ENCODE measurements at regions not wholly inside any gene's neighbourhood (a gene's known extent, or its start where the extent isn't known, plus 50 kb on each side); places are given as distances from the start of the nearest gene placed in this dataset.

DNA sequence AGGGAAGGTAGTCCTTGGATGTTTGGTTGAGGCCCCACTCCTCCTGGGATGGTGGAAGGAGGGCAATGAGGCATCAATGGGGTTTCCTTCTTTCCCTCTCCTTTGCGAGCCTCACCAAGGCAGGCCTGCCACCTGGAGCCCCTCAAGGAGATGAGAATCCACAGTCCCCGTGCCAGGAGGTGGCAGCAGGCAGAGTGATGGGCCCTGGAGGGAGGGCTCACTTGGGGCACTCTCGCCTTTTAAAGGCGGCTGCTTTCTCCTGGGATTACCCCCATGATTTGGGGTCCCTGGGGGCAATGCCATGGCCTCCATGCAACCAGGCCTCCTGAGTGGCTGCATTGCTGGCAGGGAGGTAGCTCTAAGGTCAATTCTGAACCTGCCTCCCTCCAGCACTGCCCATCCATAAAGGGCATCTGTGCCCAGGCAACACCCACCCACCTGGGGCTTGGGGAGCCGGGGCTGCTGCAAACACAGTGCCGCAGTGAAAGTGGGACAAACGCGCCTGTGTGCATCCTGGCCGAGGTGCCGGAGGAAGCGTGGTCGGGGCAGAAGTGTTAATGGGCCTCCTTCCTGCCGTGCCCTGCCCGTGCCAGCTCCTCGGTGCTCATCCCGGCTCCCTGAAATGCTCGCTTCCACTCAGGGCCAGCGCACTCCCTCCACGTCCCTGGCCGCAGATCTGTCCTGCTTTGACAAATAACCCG lies 55.9 kb downstream of the ZFP36L2 start:
- H3K9ac ChIP-seq (replicated peaks; ENCODE audit: extremely low read depth, insufficient read depth, low read length): no peak overlapping the region
- H3K79me2 ChIP-seq (ENCODE audit: control insufficient read depth, insufficient read depth, low read length): no peaks in the 10 kb centered on the region
- FAIRE-seq: no peak
- POLR2A ChIA-PET: interaction anchor here (1.0 kb wide), 1 partner anchor 48 kb away, joined by 3 read pairs; no protein-coding TSS in a partner anchor
- H3K4me3 ChIP-seq (replicated peaks in 1 of 3; ENCODE audit: insufficient read depth in 1 of 3, low read depth in 1 of 3, low read length in 3 of 3): no peak overlapping the region
- no peaks in the 10 kb centered on the region for H3K9me1 ChIP-seq (replicated peaks; ENCODE audit: control insufficient read depth, extremely low read depth, insufficient read depth, low read length)
- no peaks in the 10 kb centered on the region for H3K9me3 ChIP-seq (replicated peaks; ENCODE audit: control insufficient read depth, insufficient read depth, low read length)
- no peaks in the 10 kb centered on the region for H3K27me3 ChIP-seq (ENCODE audit: control insufficient read depth in 2 of 2, insufficient read depth in 2 of 2, low read length in 2 of 2)
- CTCF ChIA-PET: interaction anchor here (0.6 to 4.9 kb wide), 13 partner anchors 8 to 314 kb away, joined by 3 to 71 read pairs (median 8); partner anchors contain the start of gene ZFP36L2
- H2AFZ ChIP-seq (ENCODE audit: low read depth, low read length): no peak overlapping the region
- intact Hi-C loops (cut with micrococcal nuclease) (no loop called here), dilution Hi-C loops (cut with MboI; ENCODE audit: extremely low pct_ligation_motif_present, low sequenced_read_pairs) (loop anchor here (10.0 kb wide), 1 partner anchor 54 kb away; the partner anchor contains the start of gene ZFP36L2)
- no peak overlapping the region for H3K27ac ChIP-seq (ENCODE audit: insufficient read depth, low read depth, low read length)
- no peaks in the 10 kb centered on the region for H3K36me3 ChIP-seq (ENCODE audit: control insufficient read depth in 2 of 2, extremely low read depth in 1 of 2, insufficient read depth in 2 of 2, low read length in 2 of 2)
- H3K4me2 ChIP-seq (ENCODE audit: insufficient read depth, low read length): no peak overlapping the region
- TF ChIP-seq JUN (IDR thresholded peaks at IDR 0.05; ENCODE audit: borderline replicate concordance, insufficient read depth, insufficient read length, low read depth): no peak
- DNase-seq (ENCODE audit: low read depth, low spot score): no peak
- H4K20me1 ChIP-seq (replicated peaks; ENCODE audit: control insufficient read depth, extremely low read depth, insufficient read depth, low read length): no peaks in the 10 kb centered on the region
- peaks cover 52% of the 10 kb centered on the region for H3K4me1 ChIP-seq (ENCODE audit: control insufficient read depth, extremely low read depth, insufficient read depth, low read length)
- no TSS peak for BruUV-seq (replicated peaks)

DNA sequence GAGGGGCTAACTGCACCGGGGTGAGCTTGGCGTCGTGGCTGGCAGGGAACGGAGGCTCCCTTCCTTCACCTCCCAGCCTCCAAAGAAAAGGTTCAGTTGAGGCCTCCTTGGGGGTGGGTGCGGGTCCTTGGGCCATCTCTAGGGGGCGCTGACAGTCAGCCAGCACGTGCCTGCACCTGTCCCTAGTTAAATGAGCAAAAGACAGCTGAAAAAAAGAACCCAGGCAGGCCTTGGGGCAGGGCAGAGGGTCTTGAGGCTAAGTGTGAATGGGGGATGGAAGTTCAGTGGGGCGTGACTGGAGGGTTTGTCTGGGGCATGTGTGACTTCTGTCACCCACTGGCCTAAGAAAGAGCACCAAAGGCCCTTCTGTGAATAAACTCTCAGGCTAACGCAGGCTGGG lies 56.4 kb downstream of the ZFP36L2 start:
- Histone ChIP-seq H3K79me2 (ENCODE audit: control insufficient read depth, insufficient read depth, low read length) (no peaks in the 10 kb centered on the region), H3K9ac (replicated peaks; ENCODE audit: extremely low read depth, insufficient read depth, low read length) (no peak overlapping the region), H3K9me3 (replicated peaks; ENCODE audit: control insufficient read depth, insufficient read depth, low read length) (no peaks in the 10 kb centered on the region), H3K4me3 (replicated peaks in 1 of 3; ENCODE audit: insufficient read depth in 1 of 3, low read depth in 1 of 3, low read length in 3 of 3) (no peak overlapping the region), H2AFZ (ENCODE audit: low read depth, low read length) (no peak overlapping the region), H4K20me1 (replicated peaks; ENCODE audit: control insufficient read depth, extremely low read depth, insufficient read depth, low read length) (no peaks in the 10 kb centered on the region), H3K27ac (ENCODE audit: insufficient read depth, low read depth, low read length) (peak overlapping the region; percentile 88), H3K4me1 (ENCODE audit: control insufficient read depth, extremely low read depth, insufficient read depth, low read length) (peaks cover 47% of the 10 kb centered on the region), H3K27me3 (ENCODE audit: control insufficient read depth in 2 of 2, insufficient read depth in 2 of 2, low read length in 2 of 2) (no peaks in the 10 kb centered on the region), H3K9me1 (replicated peaks; ENCODE audit: control insufficient read depth, extremely low read depth, insufficient read depth, low read length) (no peaks in the 10 kb centered on the region), H3K4me2 (ENCODE audit: insufficient read depth, low read length) (no peak overlapping the region), H3K36me3 (ENCODE audit: control insufficient read depth in 2 of 2, extremely low read depth in 1 of 2, insufficient read depth in 2 of 2, low read length in 2 of 2) (no peaks in the 10 kb centered on the region)
- TF ChIP-seq, protein P1, sequence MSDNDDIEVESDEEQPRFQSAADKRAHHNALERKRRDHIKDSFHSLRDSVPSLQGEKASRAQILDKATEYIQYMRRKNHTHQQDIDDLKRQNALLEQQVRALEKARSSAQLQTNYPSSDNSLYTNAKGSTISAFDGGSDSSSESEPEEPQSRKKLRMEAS (IDR thresholded peaks at IDR 0.05; ENCODE audit: insufficient read depth, insufficient read length): no peak
- TF ChIP-seq, protein P2, sequence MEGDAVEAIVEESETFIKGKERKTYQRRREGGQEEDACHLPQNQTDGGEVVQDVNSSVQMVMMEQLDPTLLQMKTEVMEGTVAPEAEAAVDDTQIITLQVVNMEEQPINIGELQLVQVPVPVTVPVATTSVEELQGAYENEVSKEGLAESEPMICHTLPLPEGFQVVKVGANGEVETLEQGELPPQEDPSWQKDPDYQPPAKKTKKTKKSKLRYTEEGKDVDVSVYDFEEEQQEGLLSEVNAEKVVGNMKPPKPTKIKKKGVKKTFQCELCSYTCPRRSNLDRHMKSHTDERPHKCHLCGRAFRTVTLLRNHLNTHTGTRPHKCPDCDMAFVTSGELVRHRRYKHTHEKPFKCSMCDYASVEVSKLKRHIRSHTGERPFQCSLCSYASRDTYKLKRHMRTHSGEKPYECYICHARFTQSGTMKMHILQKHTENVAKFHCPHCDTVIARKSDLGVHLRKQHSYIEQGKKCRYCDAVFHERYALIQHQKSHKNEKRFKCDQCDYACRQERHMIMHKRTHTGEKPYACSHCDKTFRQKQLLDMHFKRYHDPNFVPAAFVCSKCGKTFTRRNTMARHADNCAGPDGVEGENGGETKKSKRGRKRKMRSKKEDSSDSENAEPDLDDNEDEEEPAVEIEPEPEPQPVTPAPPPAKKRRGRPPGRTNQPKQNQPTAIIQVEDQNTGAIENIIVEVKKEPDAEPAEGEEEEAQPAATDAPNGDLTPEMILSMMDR (IDR thresholded peaks at IDR 0.05; ENCODE audit: extremely low read depth in 1 of 2, insufficient read depth in 1 of 2, low read depth in 1 of 2, low read length in 2 of 2): peak; percentile 76 to 78
- FAIRE-seq: peak; percentile 80
- ChIA-PET POLR2A (interaction anchor here (1.0 to 1.9 kb wide), 2 partner anchors 49 to 51 kb away, joined by 3 to 10 read pairs; no protein-coding TSS in a partner anchor), CTCF (interaction anchor here (0.6 to 4.9 kb wide), 16 partner anchors 8 to 314 kb away, joined by 3 to 71 read pairs (median 8); partner anchors contain the start of gene ZFP36L2)
- no TSS peak for BruUV-seq (replicated peaks)
- dilution Hi-C loops (cut with MboI; ENCODE audit: extremely low pct_ligation_motif_present, low sequenced_read_pairs): loop anchor here (10.0 kb wide), 1 partner anchor 55 kb away; the partner anchor contains the start of gene ZFP36L2
- intact Hi-C loops (cut with micrococcal nuclease): loop anchor here (1.0 to 2.0 kb wide), 5 partner anchors 56 to 341 kb away; partner anchors contain the start of gene ZFP36L2
- DNase-seq (ENCODE audit: low read depth, low spot score): peak; percentile 59

Measured in endothelial cell of umbilical vein (primary cell).